GM23338 (cell line): ENCODE measurements at regions not wholly inside any gene's neighbourhood (a gene's known extent, or its start where the extent isn't known, plus 50 kb on each side); places are given as distances from the start of the nearest gene placed in this dataset.

ENCODE experiments used
- ATAC-seq: fragments of 200-7000 bp; cut with Tn5 transposase; 3 replicates; pipeline ENCODE4 v1.9.1; 2020
- DNase-seq: peaks from one replicate; pipeline ENCODE4 v3.0.0-alpha.2; 2015; ENCODE audit warnings: low spot score
- H2AFZ ChIP-seq: fragments of 200-600 bp; sonication (generic); 2 replicates; pipeline ENCODE4 v1.8.0; 2016; ENCODE audit warnings: antibody characterized with exemption, mild to moderate bottlenecking, moderate library complexity
- H3F3A ChIP-seq: fragments of 200-600 bp; sonication (generic); replicated peaks from 2 replicates; pipeline ENCODE4 v1.8.0; 2017; ENCODE audit warnings: antibody characterized with exemption, mixed run types, low read depth
- H3K27ac ChIP-seq: fragments of 200-600 bp; sonication (generic); 2 replicates; pipeline ENCODE4 v1.6.1; 2016; ENCODE audit warnings: low read depth
- H3K27me3 ChIP-seq: fragments of 200-600 bp; sonication (generic); 2 replicates; pipeline ENCODE4 v1.8.0; 2016; ENCODE audit warnings: mild to moderate bottlenecking, mixed run types, moderate library complexity; ENCODE audit not compliant: insufficient read depth
- H3K36me3 ChIP-seq: fragments of 200-600 bp; sonication (generic); 2 replicates; pipeline ENCODE4 v1.8.0; 2016; ENCODE audit warnings: mild to moderate bottlenecking; ENCODE audit not compliant: insufficient read depth
- H3K4me1 ChIP-seq: fragments of 200-600 bp; sonication (generic); 2 replicates; pipeline ENCODE4 v1.8.0; 2016; ENCODE audit warnings: mild to moderate bottlenecking, moderate library complexity; ENCODE audit not compliant: insufficient read depth
- H3K4me2 ChIP-seq: fragments of 200-600 bp; sonication (generic); 2 replicates; pipeline ENCODE4 v1.7.1; 2017; ENCODE audit warnings: mixed run types
- H3K4me3 ChIP-seq: fragments of 200-600 bp; sonication (generic); 2 replicates; pipeline ENCODE4 v1.6.1; 2016; ENCODE audit warnings: mixed run types
- H3K79me2 ChIP-seq: fragments of 200-600 bp; sonication (generic); replicated peaks from 2 replicates; pipeline ENCODE4 v1.8.0; 2017; ENCODE audit warnings: mild to moderate bottlenecking; ENCODE audit not compliant: insufficient read depth
- H3K9me2 ChIP-seq: fragments of 200-600 bp; sonication (generic); 2 replicates; pipeline ENCODE4 v1.8.0; 2017; ENCODE audit not compliant: insufficient read depth
- H4K20me1 ChIP-seq: fragments of 200-600 bp; sonication (generic); replicated peaks from 2 replicates; pipeline ENCODE4 v1.8.0; 2017; ENCODE audit warnings: mild to moderate bottlenecking; ENCODE audit not compliant: insufficient read depth
- H3K27ac Mint-ChIP-seq: 2 replicates; pipeline ENCODE4 v1.8.0; 2020; ENCODE audit warnings: inconsistent platforms, mild to moderate bottlenecking, moderate library complexity, mixed read lengths
- H3K27me3 Mint-ChIP-seq: 3 replicates; pipeline ENCODE4 v1.8.0; 2022; ENCODE audit warnings: low read depth, mild to moderate bottlenecking, moderate library complexity, mixed read lengths, inconsistent platforms; ENCODE audit not compliant: insufficient read depth, poor library complexity
- H3K36me3 Mint-ChIP-seq: 3 replicates; pipeline ENCODE4 v1.8.0; 2021; ENCODE audit warnings: low read depth, mild to moderate bottlenecking, inconsistent platforms, moderate library complexity, mixed read lengths
- H3K4me1 Mint-ChIP-seq: 3 replicates; pipeline ENCODE4 v1.8.0; 2020; ENCODE audit warnings: mild to moderate bottlenecking, inconsistent platforms, mixed read lengths
- H3K4me3 Mint-ChIP-seq: 3 replicates; pipeline ENCODE4 v1.8.0; 2021; ENCODE audit warnings: moderate library complexity, mild to moderate bottlenecking, inconsistent platforms, mixed read lengths
- H3K9me3 Mint-ChIP-seq: 3 replicates; pipeline ENCODE4 v1.8.0; 2020; ENCODE audit warnings: moderate library complexity, mild to moderate bottlenecking, inconsistent platforms, mixed read lengths
- CREB1 ChIP-seq: fragments of 250-450 bp; sonication (Bioruptor Pico); IDR thresholded peaks from 2 replicates; pipeline ENCODE4 v1.5.0; 2020; ENCODE audit warnings: low read depth, mild to moderate bottlenecking, moderate library complexity
- CTCF ChIP-seq, 2 experiments: fragments of 200-600 bp in 1 of 2; sonication (generic) in 1 of 2; conservative IDR thresholded peaks; 2 replicates each; pipeline versions ENCODE4 v1.5.1 to v1.6.1; 2016 to 2017; ENCODE audit warnings: antibody characterized with exemption in 2 of 2, low read depth in 2 of 2, mild to moderate bottlenecking in 2 of 2, moderate library complexity in 1 of 2
- ETS1 ChIP-seq: IDR thresholded peaks from 2 replicates; pipeline ENCODE4 v1.6.1; 2016; ENCODE audit warnings: antibody characterized with exemption
- EZH2 ChIP-seq: fragments of 200-600 bp; sonication (generic); IDR thresholded peaks from one replicate; pipeline ENCODE4 v1.8.0; 2017; ENCODE audit warnings: antibody characterized with exemption, mild to moderate bottlenecking, low read depth; ENCODE audit not compliant: unreplicated experiment
- EZH2phosphoT487 ChIP-seq: fragments of 200-600 bp; sonication (generic); IDR thresholded peaks from one replicate; pipeline ENCODE4 v1.8.1; 2018; ENCODE audit warnings: antibody characterized with exemption; ENCODE audit not compliant: unreplicated experiment
- JUNB ChIP-seq: IDR thresholded peaks from one replicate; pipeline ENCODE4 v1.6.1; 2016; ENCODE audit warnings: antibody characterized with exemption; ENCODE audit not compliant: unreplicated experiment
- NANOG ChIP-seq: IDR thresholded peaks from 2 replicates; pipeline ENCODE4 v1.6.1; 2016; ENCODE audit warnings: antibody characterized with exemption, borderline replicate concordance
- POLR2AphosphoS5 ChIP-seq: IDR thresholded peaks from 2 replicates; pipeline ENCODE4 v1.6.1; 2016; ENCODE audit warnings: antibody characterized with exemption, low read depth
- REST ChIP-seq: IDR thresholded peaks from one replicate; pipeline ENCODE4 v1.6.1; 2018; ENCODE audit warnings: antibody characterized with exemption; ENCODE audit not compliant: unreplicated experiment
- STAT1 ChIP-seq: IDR thresholded peaks from one replicate; pipeline ENCODE4 v1.6.1; 2016; ENCODE audit warnings: antibody characterized with exemption; ENCODE audit not compliant: unreplicated experiment
- ZNF114 ChIP-seq: fragments of 250-450 bp; sonication (Bioruptor Pico); IDR thresholded peaks from 2 replicates; pipeline ENCODE4 v1.5.0; 2020; ENCODE audit warnings: mild to moderate bottlenecking, moderate library complexity
- ZNF331 ChIP-seq: fragments of 250-450 bp; sonication (Bioruptor Pico); IDR thresholded peaks from 2 replicates; pipeline ENCODE4 v1.5.0; 2020; ENCODE audit warnings: low read depth, mild to moderate bottlenecking, moderate library complexity
- ZNF462 ChIP-seq: fragments of 250-450 bp; sonication (Bioruptor Pico); IDR thresholded peaks from 2 replicates; pipeline ENCODE4 v1.5.0; 2020; ENCODE audit warnings: mild to moderate bottlenecking, moderate library complexity

GRCh38 chr5:9761706-9762105 is 131.6 kb upstream of the TAS2R1 start:
- Mint-ChIP-seq H3K4me1 (peaks cover 6% of the 10 kb centered on the region; the same call in 2 of the 3 replicates), H3K36me3 (no peaks in the 10 kb centered on the region), H3K4me3 (no peak overlapping the region), H3K27ac (peak overlapping the region; percentile 28; the same call in 1 of the 2 replicates), H3K27me3 (no peaks in the 10 kb centered on the region), H3K9me3 (no peaks in the 10 kb centered on the region)
- H2AFZ ChIP-seq: 0 out of 2 replicates have a peak overlapping the region, but pooled peaks have one; percentile 40
- no peak overlapping the region for H3K27ac ChIP-seq
- ATAC-seq (no peak; the same call in 2 of the 3 replicates), DNase-seq (no peak)
- no peaks in the 10 kb centered on the region for H3K36me3 ChIP-seq
- no peaks in the 10 kb centered on the region for H3F3A ChIP-seq
- H3K4me1 ChIP-seq: no peaks in the 10 kb centered on the region
- H3K4me3 ChIP-seq: no peak overlapping the region
- no peak overlapping the region for H3K4me2 ChIP-seq
- no peaks in the 10 kb centered on the region for H4K20me1 ChIP-seq
- no peaks in the 10 kb centered on the region for H3K9me2 ChIP-seq
- TF ChIP-seq POLR2AphosphoS5: no peak
- no peak for TF ChIP-seq REST
- no peak for TF ChIP-seq EZH2phosphoT487
- no peak for TF ChIP-seq EZH2
- no peak for TF ChIP-seq ZNF114 (CRISPR knock-in tag)
- no peak for TF ChIP-seq NANOG
- TF ChIP-seq CREB1: no peak
- TF ChIP-seq ZNF331 (CRISPR knock-in tag): no peak
- no peak for TF ChIP-seq CTCF (conservative IDR thresholded peaks at IDR 0.05; ENCODE audit: low read depth in 2 of 2)
- no peak for TF ChIP-seq STAT1
- no peak for TF ChIP-seq ZNF462 (CRISPR knock-in tag)
- TF ChIP-seq JUNB: no peak
- TF ChIP-seq ETS1: no peak
- H3K27me3 ChIP-seq: no peaks in the 10 kb centered on the region
- no peaks in the 10 kb centered on the region for H3K79me2 ChIP-seq
